NCI-H2227 (cell line): ENCODE measurements at regions not wholly inside any gene's neighbourhood (a gene's known extent, or its start where the extent isn't known, plus 50 kb on each side); places are given as distances from the start of the nearest gene placed in this dataset.

Experiments
- DNase-seq: peaks from one replicate; lab custom pipeline; 2025; ENCODE audit not compliant: unreplicated experiment; lab: John Stamatoyannopoulos, UW

GRCh38 chr6:139648430-139649000, 274.1 kb upstream of the CITED2 start:
- no peak for DNase-seq

DNA sequence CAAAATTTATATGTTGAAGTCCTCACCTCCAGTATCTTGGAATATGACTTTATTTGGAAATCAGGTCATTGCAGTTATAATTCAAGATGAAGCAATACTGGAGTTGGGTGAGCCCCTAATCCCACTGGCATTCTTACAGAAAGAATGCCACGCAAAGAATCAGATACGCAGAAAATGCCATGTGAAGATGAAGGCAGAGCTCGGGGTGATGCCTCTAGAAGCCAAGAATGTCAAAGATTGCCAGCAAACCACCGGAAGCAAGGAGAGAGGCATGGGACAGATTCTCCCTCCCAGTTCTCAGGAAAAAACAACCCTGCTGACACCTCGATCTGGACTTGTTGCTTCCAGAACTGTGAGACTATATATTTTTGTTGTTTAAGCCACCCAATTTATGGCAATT, 273.4 kb upstream of the CITED2 start:
- DNase-seq: no peak

DNA sequence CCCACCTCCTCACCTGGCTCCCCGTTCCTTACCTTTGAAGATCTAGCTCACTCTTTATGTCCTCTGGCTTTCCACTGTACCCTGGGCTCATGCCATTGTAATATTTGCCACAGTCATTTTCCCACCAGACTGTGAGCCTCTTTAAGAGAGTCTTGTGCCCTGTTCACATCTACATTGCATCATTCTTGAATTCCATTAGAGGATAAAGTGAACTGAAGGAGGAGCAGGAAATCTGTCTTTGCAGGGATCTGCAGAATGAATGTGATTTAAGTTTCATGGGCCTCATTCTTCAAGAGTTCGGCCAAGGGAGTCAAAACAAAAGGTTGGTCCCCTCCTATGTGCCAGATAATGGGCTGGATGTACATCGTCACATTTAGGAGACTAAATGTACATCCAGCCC, 272.6 kb upstream of the CITED2 start:
- no peak for DNase-seq

DNA sequence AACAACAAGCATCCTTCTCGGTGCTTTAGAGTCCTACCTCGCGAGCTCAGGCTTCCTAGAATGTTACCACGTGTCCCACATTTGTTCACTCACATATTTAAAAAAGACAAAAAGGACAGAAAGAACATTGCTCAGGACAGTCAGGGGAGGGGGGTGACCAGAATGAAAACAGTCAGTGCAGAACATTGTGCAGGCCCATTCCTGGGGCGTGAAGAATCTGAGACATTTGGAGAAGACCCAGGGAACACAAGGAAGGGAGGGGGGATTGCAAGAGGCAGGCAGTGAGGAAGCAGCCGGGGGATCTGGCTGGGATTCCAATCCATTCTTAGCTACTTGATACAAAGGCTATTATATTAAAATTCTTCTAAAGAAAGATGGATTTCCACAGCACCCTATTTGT, 270.4 kb upstream of the CITED2 start:
- DNase-seq: no peak

DNA sequence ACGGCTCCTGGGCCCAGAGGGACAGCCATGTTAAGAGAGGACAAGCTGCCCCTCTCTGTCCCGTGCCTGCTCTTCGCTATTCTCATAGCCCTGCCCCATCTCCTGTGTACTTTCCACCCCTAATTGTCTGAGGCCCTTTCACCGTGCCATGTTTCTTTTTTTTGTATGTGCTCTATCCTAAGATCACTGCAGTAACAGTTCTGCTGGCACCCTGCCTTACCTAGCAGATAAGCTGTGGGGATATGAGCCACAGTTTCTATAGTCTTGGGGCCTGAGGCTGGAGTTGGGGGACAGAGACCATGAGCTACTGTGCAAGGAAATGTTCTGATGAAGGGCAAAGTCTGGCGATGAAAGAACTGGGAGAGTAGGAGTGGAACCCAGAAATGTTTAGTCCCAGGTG, 269.5 kb upstream of the CITED2 start:
- DNase-seq: no peak

GRCh38 chr6:139642346-139642745, 267.9 kb upstream of the CITED2 start:
- no peak for DNase-seq

GRCh38 chr6:139641376-139641775, 266.9 kb upstream of the CITED2 start:
- no peak for DNase-seq

DNA sequence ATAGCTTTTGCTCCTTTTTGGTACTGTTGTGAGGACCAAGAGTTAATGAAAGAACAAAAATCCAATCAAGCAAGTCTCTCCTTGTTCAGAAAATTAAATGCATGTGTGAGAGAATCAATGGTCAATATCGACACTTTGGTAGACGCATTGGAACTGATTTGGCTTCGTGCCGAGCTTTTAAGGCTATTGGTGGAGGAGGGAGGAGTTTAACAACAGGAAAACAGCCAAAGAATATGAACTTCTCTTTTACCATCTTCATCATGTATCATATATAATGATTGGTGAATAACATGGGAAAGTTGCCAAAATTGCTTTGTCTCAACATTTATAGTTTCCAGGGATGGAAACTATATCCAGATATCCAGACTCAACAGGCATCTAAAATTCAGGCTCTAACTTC, 266.5 kb upstream of the CITED2 start:
- no peak for DNase-seq

GRCh38 chr6:139640448-139640847, 266.0 kb upstream of the CITED2 start:
- DNase-seq: no peak

- no peak for DNase-seq
These were observed 265.1 kb upstream of the CITED2 start for GRCh38 chr6:139639507-139639906.

DNA sequence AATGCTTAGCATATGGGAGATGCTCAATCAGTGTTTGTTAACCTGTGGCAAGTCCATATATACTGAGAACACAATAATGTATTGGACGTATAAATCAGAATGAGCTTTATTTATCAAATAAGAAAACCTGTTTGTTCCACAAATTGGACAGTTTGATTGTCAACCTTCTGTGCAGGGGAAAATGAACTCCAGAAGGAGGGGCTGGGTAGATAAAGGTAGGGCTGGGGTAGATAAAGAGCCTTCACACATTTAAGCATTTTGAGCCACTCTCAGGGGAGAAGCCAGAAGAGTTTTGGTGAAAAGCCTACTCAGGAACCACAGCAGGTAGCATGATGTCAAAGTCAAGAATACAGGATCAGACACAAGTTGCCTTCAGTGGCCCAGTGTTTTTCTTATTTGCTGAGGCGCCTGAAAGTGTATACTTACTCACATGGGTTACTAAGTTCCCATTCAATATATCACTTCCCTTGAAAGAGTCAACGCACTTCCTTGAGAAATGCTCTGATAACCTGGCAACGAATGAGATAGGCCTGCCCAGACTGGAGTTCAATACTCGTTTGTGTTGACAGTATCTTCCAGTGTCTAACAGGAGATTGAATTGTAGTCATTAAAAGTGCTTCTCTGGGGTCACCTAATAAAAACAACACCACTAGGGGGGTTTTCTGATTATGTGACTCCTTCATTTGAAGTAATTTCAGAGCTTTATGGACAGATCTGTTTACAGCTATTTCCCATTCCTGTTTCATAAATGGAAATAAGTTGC, 263.9 kb upstream of the CITED2 start:
- DNase-seq: no peak

DNA sequence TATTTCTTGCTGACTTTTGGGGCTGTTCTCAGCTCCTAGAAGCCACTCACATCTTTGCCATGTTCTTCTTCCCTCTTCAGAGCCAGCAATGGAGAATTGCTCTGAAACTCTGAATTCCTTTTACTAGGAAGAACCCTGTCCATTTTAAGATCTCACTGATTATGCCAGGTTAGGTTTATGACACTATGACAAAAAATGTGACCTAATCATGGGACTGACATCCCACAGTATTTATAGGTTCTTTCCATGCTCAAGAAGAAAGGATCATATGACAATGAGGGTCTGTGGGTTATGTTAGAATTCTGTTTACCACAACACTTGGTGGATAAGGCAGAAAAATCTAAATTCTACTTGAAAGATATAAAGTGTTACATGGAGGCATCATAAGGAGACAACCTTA, 263.3 kb upstream of the CITED2 start:
- DNase-seq: no peak

- DNase-seq: no peak
These were observed 261.9 kb upstream of the CITED2 start for GRCh38 chr6:139636391-139636790.

- DNase-seq: no peak
These were observed 261.1 kb upstream of the CITED2 start for GRCh38 chr6:139635401-139636130.

GRCh38 chr6:139632840-139633239, 258.4 kb upstream of the CITED2 start:
- DNase-seq: no peak

- DNase-seq: no peak
These were observed 253.8 kb upstream of the CITED2 start for GRCh38 chr6:139628270-139628669.

GRCh38 chr6:139627091-139627490, 252.6 kb upstream of the CITED2 start:
- DNase-seq: no peak

DNA sequence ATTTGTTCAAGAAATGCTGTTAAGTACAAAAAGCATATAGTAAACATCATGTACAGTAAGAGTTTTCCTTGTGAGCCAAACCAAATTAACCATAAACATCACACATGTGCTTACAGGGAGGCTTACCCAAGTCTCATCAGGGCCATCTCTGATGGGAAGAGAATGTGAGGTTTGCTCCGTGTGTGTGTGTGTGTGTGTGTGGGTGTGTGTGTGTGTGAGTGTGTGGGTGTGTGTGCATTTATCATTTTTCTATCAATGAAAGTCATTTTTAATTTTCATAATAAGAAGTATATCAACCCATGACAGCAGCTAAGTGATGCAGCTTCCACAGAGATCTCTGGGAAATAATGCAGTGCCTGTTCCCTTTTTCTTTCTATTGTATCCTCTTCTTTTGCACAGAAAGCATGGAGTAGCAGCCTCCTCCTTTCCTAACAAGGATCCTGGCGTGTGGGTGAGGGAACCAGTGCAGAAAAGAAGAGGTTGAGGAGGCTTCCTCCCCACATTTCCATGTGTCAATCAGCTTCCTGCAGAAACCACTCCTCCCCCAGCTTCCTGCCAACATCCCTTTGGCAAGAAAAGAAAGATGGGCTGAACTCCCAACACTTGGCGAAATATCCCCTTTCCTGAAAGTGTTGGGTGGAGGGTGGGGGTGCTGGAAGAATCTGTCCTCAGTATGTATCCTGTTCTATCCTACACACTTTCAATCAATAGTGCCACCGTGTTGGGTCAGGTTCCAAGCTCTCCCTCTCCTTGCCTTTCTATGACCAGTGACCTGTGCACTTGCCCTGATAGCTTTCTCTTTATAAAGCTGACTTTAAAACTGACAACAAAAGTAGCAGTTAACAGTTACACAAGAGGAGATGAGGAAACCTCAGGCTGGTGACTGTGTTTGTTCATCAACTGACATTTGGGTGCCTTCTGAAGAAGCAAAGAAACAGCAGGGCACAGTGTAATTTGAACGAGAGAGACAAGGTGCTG, 251.8 kb upstream of the CITED2 start:
- DNase-seq: no peak

GRCh38 chr6:139625081-139625939, 250.9 kb upstream of the CITED2 start:
- DNase-seq: no peak

- DNase-seq: no peak
These were observed 248.9 kb upstream of the CITED2 start for GRCh38 chr6:139623372-139623771.
